ENCODE measurements at regions not wholly inside any gene's neighbourhood (a gene's known extent, or its start where the extent isn't known, plus 50 kb on each side); places are given as distances from the start of the nearest gene placed in this dataset.

DNA sequence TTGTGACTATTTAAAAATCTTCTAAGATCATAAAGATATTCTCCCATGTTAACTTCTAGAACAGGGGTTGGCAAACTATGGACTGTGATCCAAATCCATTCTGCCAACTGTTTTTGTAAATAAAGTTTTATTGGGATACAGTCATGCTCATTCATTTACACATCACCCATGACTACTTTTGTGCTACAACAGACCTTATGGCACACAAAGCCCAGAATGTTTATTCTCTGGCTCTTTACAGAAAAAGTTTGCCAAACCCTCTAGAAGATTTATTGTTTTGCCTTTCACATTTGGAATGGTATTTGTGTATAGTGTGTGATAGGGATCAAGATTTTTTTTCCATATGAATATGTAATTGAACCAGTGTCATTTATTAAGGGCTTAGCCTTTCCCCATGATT, 341.7 kb downstream of the CD83 start:
- Histone ChIP-seq H2AFZ (ENCODE audit: control insufficient read depth, low read depth, low read length) (no peak overlapping the region), H3K4me2 (ENCODE audit: control insufficient read depth, insufficient read depth) (no peak overlapping the region), H3K9ac (ENCODE audit: control insufficient read depth, insufficient read depth, low read length) (no peak overlapping the region), H3K9me3 (replicated peaks; ENCODE audit: control insufficient read depth, insufficient read depth, low read length) (no peaks in the 10 kb centered on the region), H3K36me3 (ENCODE audit: control insufficient read depth in 2 of 2, insufficient read depth in 2 of 2, low read length in 1 of 2) (no peaks in the 10 kb centered on the region), H3K79me2 (ENCODE audit: control insufficient read depth, insufficient read depth, low read length) (no peaks in the 10 kb centered on the region), H3K4me3 (no peak overlapping the region), H3K4me1 (ENCODE audit: control insufficient read depth, insufficient read depth, low read length) (no peaks in the 10 kb centered on the region), H3K27me3 (replicated peaks in 1 of 2; ENCODE audit: control insufficient read depth in 2 of 2, insufficient read depth in 2 of 2, low read length in 1 of 2) (no peaks in the 10 kb centered on the region), H4K20me1 (ENCODE audit: control insufficient read depth, insufficient read depth) (no peaks in the 10 kb centered on the region), H3K27ac (ENCODE audit: control insufficient read depth, insufficient read depth) (no peak overlapping the region)
- ChIA-PET POLR2A (no interaction called here), CTCF (no interaction called here), SMC1A (ENCODE audit: uncharacterized antibody, unreplicated experiment) (no interaction called here), RAD21 (ENCODE audit: unreplicated experiment) (no interaction called here)
- no peak for DNase-seq (ENCODE audit: low read depth, low spot score)
- BruUV-seq (replicated peaks), result no TSS peak
- no peak for FAIRE-seq
- intact Hi-C loops (cut with micrococcal nuclease; ENCODE audit: unreplicated experiment), result no loop called here
- ATAC-seq, result no peak
- TF ChIP-seq ZNF384 (IDR thresholded peaks at IDR 0.05; ENCODE audit: borderline replicate concordance, low read depth, low read length), result no peak
- TF ChIP-seq, protein P1, sequence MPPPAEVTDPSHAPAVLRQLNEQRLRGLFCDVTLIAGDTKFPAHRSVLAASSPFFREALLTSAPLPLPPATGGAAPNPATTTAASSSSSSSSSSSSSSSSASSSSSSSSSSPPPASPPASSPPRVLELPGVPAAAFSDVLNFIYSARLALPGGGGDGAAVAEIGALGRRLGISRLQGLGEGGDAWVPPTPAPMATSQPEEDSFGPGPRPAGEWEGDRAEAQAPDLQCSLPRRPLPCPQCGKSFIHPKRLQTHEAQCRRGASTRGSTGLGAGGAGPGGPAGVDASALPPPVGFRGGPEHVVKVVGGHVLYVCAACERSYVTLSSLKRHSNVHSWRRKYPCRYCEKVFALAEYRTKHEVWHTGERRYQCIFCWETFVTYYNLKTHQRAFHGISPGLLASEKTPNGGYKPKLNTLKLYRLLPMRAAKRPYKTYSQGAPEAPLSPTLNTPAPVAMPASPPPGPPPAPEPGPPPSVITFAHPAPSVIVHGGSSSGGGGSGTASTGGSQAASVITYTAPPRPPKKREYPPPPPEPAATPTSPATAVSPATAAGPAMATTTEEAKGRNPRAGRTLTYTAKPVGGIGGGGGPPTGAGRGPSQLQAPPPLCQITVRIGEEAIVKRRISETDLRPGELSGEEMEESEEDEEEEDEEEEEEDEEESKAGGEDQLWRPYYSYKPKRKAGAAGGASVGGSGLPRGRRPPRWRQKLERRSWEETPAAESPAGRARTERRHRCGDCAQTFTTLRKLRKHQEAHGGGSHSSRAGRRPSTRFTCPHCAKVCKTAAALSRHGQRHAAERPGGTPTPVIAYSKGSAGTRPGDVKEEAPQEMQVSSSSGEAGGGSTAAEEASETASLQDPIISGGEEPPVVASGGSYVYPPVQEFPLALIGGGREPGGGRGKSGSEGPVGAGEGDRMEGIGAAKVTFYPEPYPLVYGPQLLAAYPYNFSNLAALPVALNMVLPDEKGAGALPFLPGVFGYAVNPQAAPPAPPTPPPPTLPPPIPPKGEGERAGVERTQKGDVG (CRISPR knock-in tag; IDR thresholded peaks at IDR 0.05), result no peak
- no peak for TF ChIP-seq CBX5 (IDR thresholded peaks at IDR 0.05; ENCODE audit: low read depth)
- TF ChIP-seq MYB (IDR thresholded peaks at IDR 0.05; ENCODE audit: borderline replicate concordance, low read depth, low read length), result no peak
- in situ Hi-C loops (cut with MboI), result no loop called here

DNA sequence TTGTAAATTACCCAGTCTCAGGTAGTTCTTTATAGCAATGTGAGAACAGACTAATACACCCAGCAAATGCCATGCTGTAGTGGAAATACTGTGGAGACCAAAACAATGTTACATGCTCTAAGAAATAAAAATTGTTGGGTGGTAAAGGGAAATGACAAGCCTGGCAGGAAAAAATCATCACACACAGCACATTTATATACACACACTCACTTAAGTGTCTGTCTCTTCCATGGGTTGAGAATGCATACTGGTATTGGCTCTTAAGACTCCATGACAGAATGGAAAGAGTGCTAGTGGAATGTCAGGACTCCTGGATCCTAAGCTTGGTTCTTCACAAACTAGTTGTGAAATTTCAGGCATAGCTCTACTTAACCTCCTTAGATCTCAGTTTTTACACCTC, 343.0 kb downstream of the CD83 start:
- FAIRE-seq (no peak), DNase-seq (ENCODE audit: low read depth, low spot score) (no peak), ATAC-seq (no peak)
- CTCF ChIA-PET, result no interaction called here
- Histone ChIP-seq H3K79me2 (ENCODE audit: control insufficient read depth, insufficient read depth, low read length) (no peaks in the 10 kb centered on the region), H3K27me3 (replicated peaks in 1 of 2; ENCODE audit: control insufficient read depth in 2 of 2, insufficient read depth in 2 of 2, low read length in 1 of 2) (no peaks in the 10 kb centered on the region), H3K4me1 (ENCODE audit: control insufficient read depth, insufficient read depth, low read length) (no peaks in the 10 kb centered on the region), H3K4me3 (no peak overlapping the region), H3K9me3 (replicated peaks; ENCODE audit: control insufficient read depth, insufficient read depth, low read length) (no peaks in the 10 kb centered on the region), H3K9ac (ENCODE audit: control insufficient read depth, insufficient read depth, low read length) (no peak overlapping the region), H3K36me3 (ENCODE audit: control insufficient read depth in 2 of 2, insufficient read depth in 2 of 2, low read length in 1 of 2) (no peaks in the 10 kb centered on the region), H3K4me2 (ENCODE audit: control insufficient read depth, insufficient read depth) (no peak overlapping the region), H3K27ac (ENCODE audit: control insufficient read depth, insufficient read depth) (no peak overlapping the region), H2AFZ (ENCODE audit: control insufficient read depth, low read depth, low read length) (no peak overlapping the region), H4K20me1 (ENCODE audit: control insufficient read depth, insufficient read depth) (no peaks in the 10 kb centered on the region)
- SMC1A ChIA-PET (ENCODE audit: uncharacterized antibody, unreplicated experiment), result no interaction called here
- BruUV-seq (replicated peaks), result no TSS peak
- TF ChIP-seq ZBED1 (IDR thresholded peaks at IDR 0.05; ENCODE audit: borderline replicate concordance), result no peak
- no peak for TF ChIP-seq BMI1 (IDR thresholded peaks at IDR 0.05; ENCODE audit: borderline replicate concordance)
- TF ChIP-seq EGR1 (IDR thresholded peaks at IDR 0.05; ENCODE audit: borderline replicate concordance in 1 of 2, low read depth in 2 of 2, low read length in 2 of 2), result no peak
- no peak for TF ChIP-seq ATF7 (IDR thresholded peaks at IDR 0.05; ENCODE audit: low read depth)
- TF ChIP-seq EP300 (IDR thresholded peaks at IDR 0.05; ENCODE audit: borderline replicate concordance in 1 of 2, control insufficient read depth in 1 of 2, low read depth in 2 of 2, low read length in 2 of 2), result no peak
- TF ChIP-seq FOS (IDR thresholded peaks at IDR 0.05; ENCODE audit: borderline replicate concordance, extremely low read depth, insufficient read length), result no peak
- no peak for TF ChIP-seq RUNX3 (IDR thresholded peaks at IDR 0.05; ENCODE audit: low read length)
- intact Hi-C loops (cut with micrococcal nuclease; ENCODE audit: unreplicated experiment), result no loop called here
- in situ Hi-C loops (cut with MboI), result no loop called here
- RAD21 ChIA-PET (ENCODE audit: unreplicated experiment), result no interaction called here
- POLR2A ChIA-PET, result no interaction called here

Data from GM12878 (cell line).